ENCODE measurements at regions not wholly inside any gene's neighbourhood (a gene's known extent, or its start where the extent isn't known, plus 50 kb on each side); places are given as distances from the start of the nearest gene placed in this dataset.
"Not testable (repeated sequence)": the region's sequence is repeated elsewhere in the genome, so short reads cannot be mapped to it uniquely, and the experiment has no call there.

- H3K27ac ChIP-seq (ENCODE audit: low read length); H3K4me1 ChIP-seq (ENCODE audit: control insufficient read depth, insufficient read depth, low read length); intact Hi-C loops (cut with DNase I); H3K4me3 ChIP-seq (ENCODE audit: low read length); DNase-seq; H3K27me3 ChIP-seq (ENCODE audit: control insufficient read depth, insufficient read depth); H3K9me3 ChIP-seq (ENCODE audit: control insufficient read depth, low read length); ATAC-seq: not testable (repeated sequence)
Observed at GRCh38 chr1:214095896-214096295, 108.1 kb downstream of the PROX1 start.

DNA sequence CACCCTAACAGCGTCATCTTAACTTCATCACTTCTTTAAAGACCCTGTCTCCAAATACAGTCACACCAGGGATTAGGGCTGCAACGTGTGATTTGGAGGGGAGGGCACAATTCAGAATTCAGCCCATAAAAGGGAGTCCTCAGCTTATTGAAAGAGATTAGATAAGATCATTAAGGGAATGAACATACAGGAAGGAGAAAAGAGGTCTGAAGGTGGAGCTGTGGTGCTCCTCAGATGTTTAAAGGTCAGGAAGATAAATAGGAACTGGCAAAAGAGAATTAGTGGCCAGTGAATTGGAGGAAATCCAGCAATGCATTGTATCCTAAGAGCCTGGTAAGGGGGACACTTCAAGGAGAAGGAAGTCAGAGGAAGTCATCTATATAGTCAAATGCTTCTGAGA is 113.5 kb downstream of the PROX1 start:
- no peaks in the 10 kb centered on the region for H3K27me3 ChIP-seq (ENCODE audit: control insufficient read depth, insufficient read depth)
- no peak overlapping the region for H3K27ac ChIP-seq (ENCODE audit: low read length)
- no peak overlapping the region for H3K4me3 ChIP-seq (ENCODE audit: low read length)
- ATAC-seq = no peak
- no peaks in the 10 kb centered on the region for H3K4me1 ChIP-seq (ENCODE audit: control insufficient read depth, insufficient read depth, low read length)
- no peaks in the 10 kb centered on the region for H3K9me3 ChIP-seq (ENCODE audit: control insufficient read depth, low read length)
- intact Hi-C loops (cut with DNase I) = no loop called here
- WGBS = 44% methylated on average over 2 of the region's 2 CpGs
- no peak for DNase-seq

DNA sequence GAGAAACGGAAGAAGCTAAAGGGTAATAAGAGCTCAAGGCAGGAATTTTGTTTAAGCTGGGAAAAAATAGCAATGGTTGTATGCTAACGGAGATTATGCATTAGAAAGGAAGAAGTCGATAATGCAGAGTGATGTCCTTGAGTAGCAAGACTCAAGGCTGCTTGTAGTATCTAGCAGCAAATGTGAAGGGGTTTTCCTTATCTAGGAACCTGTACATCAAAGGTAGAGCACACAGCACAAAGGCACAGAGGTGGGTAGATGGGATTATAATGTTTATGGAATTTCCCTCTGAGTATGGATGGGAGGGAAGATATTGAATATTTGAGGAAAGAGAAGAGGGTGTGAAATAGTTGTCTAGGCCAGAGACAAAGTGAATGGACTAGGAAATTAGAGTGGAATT is 114.1 kb downstream of the PROX1 start:
- no peaks in the 10 kb centered on the region for H3K4me1 ChIP-seq (ENCODE audit: control insufficient read depth, insufficient read depth, low read length)
- DNase-seq = no peak
- intact Hi-C loops (cut with DNase I) = no loop called here
- ATAC-seq = no peak
- H3K4me3 ChIP-seq (ENCODE audit: low read length) = no peak overlapping the region
- no peaks in the 10 kb centered on the region for H3K27me3 ChIP-seq (ENCODE audit: control insufficient read depth, insufficient read depth)
- no peak overlapping the region for H3K27ac ChIP-seq (ENCODE audit: low read length)
- 86% methylated on average over 3 of the region's 3 CpGs for WGBS
- H3K9me3 ChIP-seq (ENCODE audit: control insufficient read depth, low read length) = no peaks in the 10 kb centered on the region

DNA sequence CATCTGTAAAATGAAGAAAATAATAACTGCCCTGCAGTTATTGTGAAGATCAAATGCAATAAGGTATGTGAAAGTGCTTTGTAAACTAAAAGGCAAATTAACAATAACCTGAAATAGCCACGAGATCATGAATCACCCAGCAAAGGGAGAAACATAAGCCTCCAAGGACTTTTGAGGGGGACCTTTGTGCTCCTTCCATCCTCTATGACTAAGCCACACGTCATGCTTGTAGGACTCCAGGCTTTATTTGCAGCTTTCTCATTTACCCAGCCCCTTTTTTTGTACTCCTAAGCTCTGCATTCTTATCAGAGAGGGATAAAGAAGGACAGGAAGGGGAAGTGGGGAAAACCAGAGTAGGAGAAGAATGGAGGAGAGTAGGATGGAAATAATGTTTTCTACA is 115.1 kb downstream of the PROX1 start:
- Histone ChIP-seq H3K4me1 (ENCODE audit: control insufficient read depth, insufficient read depth, low read length) (no peaks in the 10 kb centered on the region), H3K9me3 (ENCODE audit: control insufficient read depth, low read length) (no peaks in the 10 kb centered on the region), H3K4me3 (ENCODE audit: low read length) (no peak overlapping the region), H3K27ac (ENCODE audit: low read length) (no peak overlapping the region), H3K27me3 (ENCODE audit: control insufficient read depth, insufficient read depth) (no peaks in the 10 kb centered on the region)
- intact Hi-C loops (cut with DNase I) = no loop called here
- 45% methylated on average over 2 of the region's 2 CpGs for WGBS
- no peak for DNase-seq
- no peak for ATAC-seq

DNA sequence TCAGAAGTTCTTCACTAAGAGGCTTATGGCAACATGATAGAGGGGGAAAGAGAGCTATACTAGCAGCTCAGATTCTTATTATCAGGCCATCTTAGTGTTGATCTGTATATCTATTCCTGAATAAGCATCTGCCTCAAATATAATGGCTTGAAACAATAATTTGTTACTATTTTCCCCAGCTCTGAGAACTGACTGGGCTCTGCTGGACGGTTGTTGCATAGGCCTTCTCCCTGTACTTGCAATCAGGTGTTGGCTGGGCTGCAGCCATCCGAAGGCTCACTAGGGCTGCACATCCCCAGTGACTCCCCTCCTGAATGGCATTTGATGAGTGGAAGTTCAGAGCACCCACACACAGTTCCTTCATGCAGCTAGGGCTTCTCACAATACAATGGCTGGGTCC is 116.0 kb downstream of the PROX1 start:
- ATAC-seq = no peak

DNA sequence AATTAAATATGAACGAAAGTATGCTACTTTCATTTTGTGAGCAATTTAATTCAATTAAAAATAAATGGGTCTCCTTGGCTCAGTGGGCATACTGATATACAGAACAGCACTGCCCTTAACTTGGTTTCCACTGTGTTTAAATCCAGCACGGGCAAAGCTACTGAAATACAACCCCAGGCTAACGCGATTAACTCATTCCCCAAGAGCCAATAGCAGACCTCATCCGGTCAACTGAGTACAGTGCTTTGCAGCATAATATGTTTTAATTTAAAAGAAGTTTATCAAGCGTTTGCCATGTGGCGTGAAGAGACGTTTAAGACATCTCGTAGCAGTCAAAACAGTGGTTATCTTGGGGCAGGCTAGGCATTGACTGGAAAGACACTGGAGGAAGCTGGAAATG is 118.6 kb downstream of the PROX1 start:
- WGBS = 45% methylated on average over 9 of the region's 9 CpGs
- intact Hi-C loops (cut with DNase I) = loop anchor here in 1 of 4 donors (5.0 kb wide), 1 partner anchor 119 kb away; the partner anchor contains the start of gene PROX1
- DNase-seq = no peak
- Histone ChIP-seq H3K4me1 (ENCODE audit: control insufficient read depth, insufficient read depth, low read length) (no peaks in the 10 kb centered on the region), H3K4me3 (ENCODE audit: low read length) (no peak overlapping the region), H3K9me3 (ENCODE audit: control insufficient read depth, low read length) (no peaks in the 10 kb centered on the region), H3K27me3 (ENCODE audit: control insufficient read depth, insufficient read depth) (no peaks in the 10 kb centered on the region), H3K27ac (ENCODE audit: low read length) (peak overlapping the region; percentile 15)
- peak in 1 of 2 donors; percentile 15 for ATAC-seq

More for the DNA sequence above, 116.0 kb downstream of the PROX1 start:
- H3K9me3 ChIP-seq (ENCODE audit: control insufficient read depth, low read length) = no peaks in the 10 kb centered on the region
- intact Hi-C loops (cut with DNase I) = no loop called here
- 91% methylated on average over 2 of the region's 2 CpGs for WGBS
- H3K4me1 ChIP-seq (ENCODE audit: control insufficient read depth, insufficient read depth, low read length) = no peaks in the 10 kb centered on the region
- no peaks in the 10 kb centered on the region for H3K27me3 ChIP-seq (ENCODE audit: control insufficient read depth, insufficient read depth)
- H3K27ac ChIP-seq (ENCODE audit: low read length) = no peak overlapping the region
- H3K4me3 ChIP-seq (ENCODE audit: low read length) = no peak overlapping the region
- no peak for DNase-seq

GRCh38 chr1:214107322-214108096 is 119.7 kb downstream of the PROX1 start:
- Histone ChIP-seq H3K27ac (ENCODE audit: low read length) (peak overlapping the region; percentile 91), H3K27me3 (ENCODE audit: control insufficient read depth, insufficient read depth) (no peaks in the 10 kb centered on the region), H3K9me3 (ENCODE audit: control insufficient read depth, low read length) (no peaks in the 10 kb centered on the region), H3K4me3 (ENCODE audit: low read length) (peak overlapping the region; percentile 12), H3K4me1 (ENCODE audit: control insufficient read depth, insufficient read depth, low read length) (no peaks in the 10 kb centered on the region)
- peak; percentile 91 to 94 for ATAC-seq
- intact Hi-C loops (cut with DNase I) = loop anchor here in 1 of 4 donors (5.0 kb wide), 1 partner anchor 120 kb away; the partner anchor contains the start of gene PROX1
- WGBS = 12% methylated on average over 25 of the region's 25 CpGs
- peak; percentile 24 to 71 (median 65) for DNase-seq

DNA sequence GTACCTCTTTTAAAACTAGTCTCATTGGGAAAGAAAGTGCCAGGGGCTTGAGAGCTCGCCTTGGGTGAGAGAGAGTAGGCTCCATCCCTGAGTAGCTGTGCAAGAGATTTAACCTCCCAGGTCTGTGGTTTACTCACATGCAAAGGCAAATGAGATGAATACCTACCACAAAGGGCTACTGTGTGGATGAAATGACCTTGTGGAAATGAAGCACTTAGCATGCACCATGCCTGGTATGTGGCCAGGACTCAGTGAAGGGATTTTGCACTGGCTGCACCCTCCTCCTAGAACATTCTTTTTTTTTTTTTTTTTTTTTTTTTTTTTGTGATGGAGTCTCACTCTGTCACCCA is 120.3 kb downstream of the PROX1 start:
- 82% methylated on average over 1 of the region's 1 CpG for WGBS
- intact Hi-C loops (cut with DNase I) = loop anchor here in 1 of 4 donors (5.0 kb wide), 1 partner anchor 121 kb away; the partner anchor contains the start of gene PROX1
- no peaks in the 10 kb centered on the region for H3K9me3 ChIP-seq (ENCODE audit: control insufficient read depth, low read length)
- H3K27me3 ChIP-seq (ENCODE audit: control insufficient read depth, insufficient read depth) = no peaks in the 10 kb centered on the region
- DNase-seq (no peak), ATAC-seq (peak in 1 of 2 donors; percentile 3)
- no peaks in the 10 kb centered on the region for H3K4me1 ChIP-seq (ENCODE audit: control insufficient read depth, insufficient read depth, low read length)
- H3K4me3 ChIP-seq (ENCODE audit: low read length) = no peak overlapping the region
- peak overlapping the region; percentile 50 for H3K27ac ChIP-seq (ENCODE audit: low read length)

- H3K27ac ChIP-seq (ENCODE audit: low read length) = peak overlapping the region; percentile 11
- no peak for DNase-seq
Observed at GRCh38 chr1:214111796-214112195, 124.0 kb downstream of the PROX1 start.

DNA sequence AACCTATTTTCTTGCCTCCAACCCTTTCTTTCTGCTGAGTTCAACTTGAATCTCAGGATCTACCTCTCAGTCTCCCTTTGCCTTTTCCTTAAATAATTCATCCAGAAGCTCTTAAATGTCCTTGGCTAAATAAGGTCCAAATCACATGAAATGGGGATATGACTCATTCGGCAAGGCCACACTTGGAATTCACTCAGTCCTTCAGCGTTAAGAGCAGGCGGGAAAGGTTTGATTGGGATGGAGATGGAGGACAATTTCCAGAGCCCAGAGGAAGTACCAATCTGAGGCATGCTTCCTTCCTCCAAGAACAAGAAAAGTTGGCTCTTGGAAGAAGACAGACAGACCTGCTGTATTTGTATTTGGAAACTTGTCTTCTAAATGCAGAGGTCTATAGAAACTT is 128.5 kb downstream of the PROX1 start:
- H3K4me3 ChIP-seq (ENCODE audit: low read length) = no peak overlapping the region
- intact Hi-C loops (cut with DNase I) = loop anchor here in 1 of 4 donors (10.0 kb wide), 1 partner anchor 131 kb away; the partner anchor contains the start of gene PROX1
- ATAC-seq (no peak), DNase-seq (no peak)
- no peak overlapping the region for H3K27ac ChIP-seq (ENCODE audit: low read length)
- no peaks in the 10 kb centered on the region for H3K27me3 ChIP-seq (ENCODE audit: control insufficient read depth, insufficient read depth)
- peaks cover 6% of the 10 kb centered on the region for H3K9me3 ChIP-seq (ENCODE audit: control insufficient read depth, low read length)
- WGBS = 69% methylated on average over 3 of the region's 3 CpGs
- no peaks in the 10 kb centered on the region for H3K4me1 ChIP-seq (ENCODE audit: control insufficient read depth, insufficient read depth, low read length)

More at GRCh38 chr1:214111796-214112195, 124.0 kb downstream of the PROX1 start:
- intact Hi-C loops (cut with DNase I) = loop anchor here in 2 of 4 donors (5.0 to 10.0 kb wide), 2 partner anchors 124 to 127 kb away; partner anchors contain the start of gene PROX1 (in 2 of the 2)
- Histone ChIP-seq H3K27me3 (ENCODE audit: control insufficient read depth, insufficient read depth) (no peaks in the 10 kb centered on the region), H3K4me1 (ENCODE audit: control insufficient read depth, insufficient read depth, low read length) (no peaks in the 10 kb centered on the region), H3K4me3 (ENCODE audit: low read length) (no peak overlapping the region), H3K9me3 (ENCODE audit: control insufficient read depth, low read length) (no peaks in the 10 kb centered on the region)
- WGBS = 68% methylated on average over 9 of the region's 9 CpGs
- ATAC-seq = no peak

DNA sequence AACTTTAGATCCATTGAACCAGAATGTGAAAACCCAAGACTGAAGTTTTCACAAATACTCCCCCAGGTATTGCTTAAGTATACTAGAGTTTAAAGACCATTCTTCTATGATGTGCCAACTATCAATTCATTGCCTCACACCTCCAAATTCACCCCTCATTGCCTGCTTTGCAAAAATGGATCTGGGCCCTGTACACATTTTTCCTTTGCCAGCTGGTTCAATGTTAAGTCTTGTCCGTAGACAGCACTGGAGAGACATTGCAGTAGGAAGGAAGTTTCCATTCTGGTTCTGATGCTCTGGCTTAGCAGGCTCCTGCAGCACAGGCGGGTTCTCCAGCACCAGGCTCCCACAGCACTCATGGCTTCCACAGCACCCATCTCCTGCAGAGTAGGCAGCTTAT is 130.0 kb downstream of the PROX1 start:
- 86% methylated on average over 2 of the region's 2 CpGs for WGBS
- Histone ChIP-seq H3K27me3 (ENCODE audit: control insufficient read depth, insufficient read depth) (no peaks in the 10 kb centered on the region), H3K27ac (ENCODE audit: low read length) (no peak overlapping the region), H3K4me1 (ENCODE audit: control insufficient read depth, insufficient read depth, low read length) (no peaks in the 10 kb centered on the region), H3K4me3 (ENCODE audit: low read length) (no peak overlapping the region), H3K9me3 (ENCODE audit: control insufficient read depth, low read length) (peaks cover 6% of the 10 kb centered on the region)
- ATAC-seq (no peak), DNase-seq (no peak)
- intact Hi-C loops (cut with DNase I) = loop anchor here in 1 of 4 donors (10.0 kb wide), 1 partner anchor 133 kb away; the partner anchor contains the start of gene PROX1
